NCI-H146 treated with DMSO at 0.1 percent for 48 hours (cell line): ENCODE measurements at regions not wholly inside any gene's neighbourhood (a gene's known extent, or its start where the extent isn't known, plus 50 kb on each side); places are given as distances from the start of the nearest gene placed in this dataset.

Source experiments
- DNase-seq: peaks from one replicate; lab custom pipeline; 2025; ENCODE audit not compliant: unreplicated experiment; lab: John Stamatoyannopoulos, UW

DNA sequence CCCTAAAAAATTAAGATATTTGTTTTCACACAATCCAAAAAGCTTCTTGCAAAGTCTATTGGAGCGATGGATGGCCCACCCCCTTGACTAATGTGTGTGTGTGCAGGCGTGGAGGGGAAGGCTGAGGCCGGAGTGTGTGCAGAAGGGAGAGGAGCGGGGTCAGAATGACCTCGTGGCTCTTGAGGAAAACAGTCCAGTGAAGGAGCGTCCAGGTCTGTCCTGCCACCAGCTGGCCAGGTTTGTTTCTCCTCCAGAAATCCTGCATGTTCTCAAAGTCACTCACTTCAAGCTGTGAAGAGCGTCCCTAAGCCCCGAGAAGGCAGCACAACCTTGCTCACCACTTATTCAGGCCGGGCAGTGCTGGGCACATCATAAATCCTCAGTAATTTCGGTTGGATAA, 69.5 kb upstream of the SSX2IP start:
- DNase-seq, result no peak

DNA sequence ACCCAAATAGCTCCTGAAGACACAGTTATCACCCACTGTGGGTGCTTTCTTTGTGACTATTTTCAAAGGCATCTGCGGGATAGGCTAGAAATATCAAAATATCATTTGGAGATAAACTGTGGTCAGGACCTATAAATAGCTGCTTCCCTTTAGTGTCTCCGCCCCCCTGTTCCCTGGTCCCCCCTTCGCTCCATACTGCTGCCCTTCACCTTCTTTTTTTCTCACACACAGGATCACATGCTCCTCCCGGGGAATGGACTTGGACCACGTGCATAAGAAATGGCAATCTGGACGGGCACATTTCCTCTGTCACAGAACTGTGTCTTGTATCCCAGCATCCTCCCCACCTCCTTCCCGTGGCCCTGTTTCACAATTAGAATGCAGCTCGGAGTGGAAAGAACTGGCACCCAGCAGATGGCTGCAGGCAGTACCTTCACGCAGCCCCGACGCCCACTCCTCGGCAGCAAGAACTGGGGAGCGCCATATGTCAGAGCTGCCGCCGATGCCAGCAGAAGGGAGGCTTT, 68.8 kb upstream of the SSX2IP start:
- no peak for DNase-seq

- no peak for DNase-seq
Measured at GRCh38 chr1:84758476-84758875, 68.2 kb upstream of the SSX2IP start.

DNA sequence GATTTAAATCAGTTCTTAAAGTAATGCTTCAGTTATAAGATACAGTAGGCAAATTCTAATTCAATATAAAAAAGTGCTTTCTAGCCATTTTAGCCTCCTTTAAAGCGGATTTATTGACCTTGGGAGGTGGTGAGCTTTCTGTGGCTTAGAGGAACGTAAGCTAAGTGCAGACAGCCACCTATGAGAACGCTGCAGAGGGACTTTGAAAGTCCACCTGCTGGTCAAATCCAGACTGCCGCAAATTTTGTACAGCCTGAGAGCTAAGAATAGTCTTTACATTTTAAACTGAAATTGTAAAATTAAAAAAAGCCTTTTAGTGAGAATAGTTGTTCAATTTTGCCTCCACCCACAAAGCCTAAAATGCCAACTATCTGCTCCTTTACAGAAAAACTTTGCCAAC, 67.0 kb upstream of the SSX2IP start:
- DNase-seq, result no peak

GRCh38 chr1:84756455-84757082, 66.3 kb upstream of the SSX2IP start:
- no peak for DNase-seq

DNA sequence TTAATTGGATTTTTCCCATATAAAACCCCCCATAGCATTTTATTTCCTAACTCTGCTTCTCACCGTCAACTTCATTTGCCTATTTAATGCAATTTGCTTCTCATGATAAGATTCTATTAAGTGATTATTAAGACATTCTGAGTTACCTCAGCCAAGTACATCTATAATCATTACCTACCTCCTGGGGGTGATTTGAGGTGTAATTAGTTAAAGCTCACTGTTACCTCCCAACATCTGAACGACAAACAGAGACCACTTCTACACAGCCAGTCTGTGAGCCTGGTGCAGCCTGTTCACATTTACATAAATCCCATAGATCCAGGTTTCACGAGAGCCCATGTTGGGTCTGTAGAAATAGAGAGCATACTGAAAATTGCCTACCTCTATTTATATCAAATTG, 65.7 kb upstream of the SSX2IP start:
- no peak for DNase-seq

GRCh38 chr1:84755216-84755615, 65.0 kb upstream of the SSX2IP start:
- no peak for DNase-seq

DNA sequence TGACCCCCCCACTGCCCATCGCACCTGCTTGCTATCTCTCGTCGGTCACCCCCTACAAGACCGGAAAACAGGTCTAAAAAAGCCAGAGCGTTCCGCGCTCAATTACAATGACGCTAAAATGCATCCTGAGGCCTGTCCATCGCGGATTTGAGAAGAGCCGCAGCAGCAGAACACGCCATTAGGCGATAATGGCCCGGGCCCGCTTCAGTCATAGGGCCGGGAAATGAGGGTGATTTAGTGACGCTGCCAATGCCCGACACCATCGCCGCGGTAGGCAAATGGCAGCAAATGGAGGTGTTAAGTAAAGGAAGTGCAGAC, 64.1 kb upstream of the SSX2IP start:
- DNase-seq, result no peak

DNA sequence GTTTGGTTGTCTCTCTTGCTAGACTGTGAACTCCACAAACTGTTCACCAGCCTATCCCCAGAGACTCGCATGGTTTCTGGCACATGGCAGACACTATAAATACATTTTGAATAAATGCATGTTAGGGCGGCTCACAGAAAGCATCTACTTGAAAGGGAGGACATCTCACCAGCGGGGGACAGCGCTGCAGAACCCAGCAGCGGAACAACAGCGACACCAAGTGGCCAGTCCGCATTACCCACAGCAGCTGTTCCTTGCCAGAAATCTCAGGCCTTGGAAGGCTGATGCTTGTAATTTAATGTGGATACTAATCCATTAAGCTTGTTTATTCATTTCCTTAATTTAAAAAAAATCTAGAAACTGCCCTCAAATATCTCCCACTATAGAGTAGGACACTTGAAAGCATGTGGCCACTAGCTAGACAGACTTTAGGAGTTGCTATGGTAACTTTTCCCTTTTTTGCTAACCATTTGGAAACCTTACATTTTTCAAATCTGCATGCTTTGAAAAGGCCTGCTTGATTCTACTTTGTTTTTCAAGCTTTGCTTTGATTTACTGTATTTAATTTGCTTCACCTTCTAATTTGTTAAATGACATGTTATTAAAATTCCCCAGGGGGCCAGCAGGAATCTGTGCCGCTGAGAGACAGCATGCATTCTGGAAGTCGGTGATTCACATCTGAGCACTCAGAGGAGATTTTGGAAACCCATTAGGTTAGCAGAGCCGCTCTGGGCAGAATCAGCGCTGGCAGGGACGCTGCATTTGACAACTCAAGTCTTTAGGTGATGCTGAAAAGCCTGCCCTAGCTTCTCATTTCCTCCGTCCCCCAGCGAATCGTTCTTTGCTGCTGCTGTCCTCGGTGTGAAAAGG, 63.5 kb upstream of the SSX2IP start:
- peak; percentile 37 for DNase-seq

DNA sequence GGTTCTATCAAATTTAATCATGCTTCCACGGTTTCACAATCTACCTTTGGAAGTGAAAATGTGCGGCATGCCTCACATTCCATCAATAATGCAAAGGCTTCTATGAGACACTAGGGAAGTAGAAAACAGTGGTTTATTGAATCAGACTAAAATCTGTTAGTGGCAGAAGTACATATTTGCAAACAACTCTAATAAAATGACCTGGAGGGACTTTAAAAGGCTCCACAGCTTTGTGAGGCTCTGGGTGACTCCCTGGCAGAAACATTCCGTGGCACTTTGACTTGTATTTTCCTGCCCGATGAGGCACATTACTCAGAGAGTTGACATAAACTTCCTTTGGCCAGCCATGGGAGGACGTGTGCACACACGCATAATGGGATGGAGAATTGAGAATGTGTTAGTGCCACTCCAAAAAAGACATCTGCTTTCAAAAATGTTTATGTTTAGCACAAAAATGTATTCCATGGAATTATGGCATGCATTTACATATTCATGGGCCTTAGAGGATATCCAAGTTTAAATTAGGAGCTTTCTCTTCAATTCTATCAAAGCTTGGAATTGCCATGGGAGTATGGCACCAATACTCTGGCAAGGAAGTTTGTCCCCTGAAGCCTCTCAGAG, 60.0 kb upstream of the SSX2IP start:
- DNase-seq, result no peak

GRCh38 chr1:84749427-84749826, 59.2 kb upstream of the SSX2IP start:
- DNase-seq, result no peak

DNA sequence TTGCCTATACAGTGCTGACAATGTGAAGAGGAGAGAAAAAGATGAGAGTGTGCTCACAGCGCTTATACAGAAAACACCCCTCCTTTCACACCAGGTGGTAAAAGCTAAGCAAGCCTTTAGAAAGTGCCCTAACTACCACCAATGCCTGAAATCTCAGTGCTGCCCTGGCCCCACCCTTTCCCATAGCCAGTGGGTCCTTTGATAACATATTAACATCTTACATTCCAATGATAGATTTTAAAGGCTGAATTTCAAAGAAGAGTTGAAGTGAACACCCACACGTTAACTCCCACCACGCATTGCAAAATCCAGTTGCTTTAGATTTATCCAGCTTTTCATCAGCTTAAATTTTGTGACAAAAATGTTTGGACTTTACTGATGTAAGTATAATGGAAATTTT, 58.1 kb upstream of the SSX2IP start:
- DNase-seq, result no peak

DNA sequence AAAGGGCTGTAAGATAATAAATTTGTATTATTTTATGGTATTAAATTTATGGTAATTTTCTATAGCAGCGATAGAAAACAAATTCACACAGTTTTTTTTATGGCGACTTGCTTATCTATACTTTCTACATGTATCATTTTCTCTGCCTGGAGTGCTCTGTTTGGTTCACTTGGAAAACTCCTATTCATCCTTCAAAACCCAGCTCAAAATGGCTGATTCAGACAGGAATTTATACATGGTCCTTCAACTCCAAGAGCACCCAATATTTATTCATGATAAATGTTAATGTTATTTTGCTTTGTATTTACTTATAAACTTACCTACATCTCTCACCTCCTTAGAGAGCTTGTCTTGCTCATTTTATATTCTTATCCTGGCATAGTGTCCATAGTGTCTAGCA, 55.6 kb upstream of the SSX2IP start:
- DNase-seq, result no peak

- no peak for DNase-seq
Measured at GRCh38 chr1:84743896-84744295, 53.6 kb upstream of the SSX2IP start.

DNA sequence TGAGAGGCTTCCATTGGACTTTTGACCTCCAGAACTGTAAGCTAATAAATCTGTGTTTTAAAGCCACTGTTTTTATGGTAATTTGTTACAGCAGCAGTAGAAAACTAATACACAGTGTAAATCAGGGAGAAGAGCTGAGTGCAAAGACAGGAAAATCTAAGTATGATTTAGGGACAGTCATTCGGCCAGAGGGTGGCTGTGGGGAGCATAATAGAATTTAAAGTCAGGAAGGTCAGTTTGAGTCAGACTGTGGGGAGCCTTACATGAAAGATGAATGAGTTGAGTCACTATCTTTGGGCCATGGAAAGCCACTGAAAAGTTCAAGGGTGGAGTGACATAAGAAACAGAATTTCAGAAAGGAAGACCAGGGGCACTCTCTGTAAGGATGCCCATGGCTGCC, 52.4 kb upstream of the SSX2IP start:
- no peak for DNase-seq

GRCh38 chr1:84740050-84740714, 49.9 kb upstream of the SSX2IP start:
- DNase-seq, result no peak
